HG03175 (cell line): ENCODE measurements at regions not wholly inside any gene's neighbourhood (a gene's known extent, or its start where the extent isn't known, plus 50 kb on each side); places are given as distances from the start of the nearest gene placed in this dataset.

Experiments
- ATAC-seq: cut with Tn5 transposase; IDR thresholded peaks from one replicate; pipeline ENCODE4 v1.9.1; 2021; ENCODE audit warnings: mild to moderate bottlenecking, moderate library complexity; ENCODE audit not compliant: unreplicated experiment

DNA sequence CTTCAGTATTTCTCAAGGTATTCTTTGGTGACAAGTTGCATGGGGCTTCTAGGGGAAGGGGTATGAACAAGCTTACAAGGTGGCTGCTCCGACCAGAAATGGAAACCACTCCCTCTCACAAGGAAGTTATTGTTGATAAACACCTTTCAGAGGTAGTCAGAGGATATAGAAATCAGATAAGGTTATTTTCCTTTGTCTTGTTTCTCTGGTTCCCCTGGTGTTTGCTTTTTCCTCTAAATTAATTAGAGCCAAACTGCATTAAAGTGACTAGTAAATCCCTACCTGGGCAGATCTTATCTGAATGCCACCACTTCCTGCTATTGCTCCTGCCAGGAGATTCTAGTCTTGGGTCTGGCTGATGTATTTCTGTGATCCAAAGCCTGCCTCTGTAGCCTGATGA is 725.4 kb downstream of the INHBA start:
- no peak for ATAC-seq

DNA sequence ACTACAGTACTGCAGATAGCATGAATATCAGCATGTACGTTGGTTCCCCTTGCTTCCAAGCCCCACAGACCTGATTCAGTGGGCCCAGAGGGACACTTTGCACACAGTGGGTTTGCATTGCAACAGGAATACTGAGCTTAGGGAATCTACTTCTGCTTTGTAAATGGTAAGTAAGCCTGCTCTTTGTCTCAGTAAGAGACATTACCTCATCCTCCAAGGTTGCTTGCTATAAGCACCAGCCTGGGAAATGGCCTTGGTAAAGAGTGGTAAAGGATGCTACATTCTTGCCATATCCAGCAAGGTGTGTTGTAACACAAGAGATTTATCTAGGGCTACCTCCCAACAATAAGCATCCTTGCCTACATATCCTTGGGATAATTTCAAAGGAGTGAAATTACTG is 730.5 kb downstream of the INHBA start:
- ATAC-seq: no peak

DNA sequence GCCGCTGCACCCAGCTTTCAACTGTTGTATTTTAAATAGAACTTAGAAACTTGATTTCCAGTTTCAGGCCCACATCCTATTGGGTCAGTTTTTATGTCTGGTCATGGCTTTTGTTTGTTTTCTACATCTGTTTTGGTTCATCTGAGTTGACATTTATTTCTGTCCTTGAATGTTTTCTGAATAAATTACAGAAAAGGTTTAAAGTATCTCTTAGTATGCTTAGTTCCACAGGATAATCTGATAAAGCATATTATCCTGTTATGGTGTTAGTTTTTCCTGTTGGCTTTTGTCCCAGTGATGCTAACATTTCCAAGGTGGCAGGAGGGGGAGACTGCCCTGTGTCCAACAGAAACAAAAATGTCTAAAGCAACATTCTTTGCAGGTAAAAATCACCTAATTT is 733.2 kb downstream of the INHBA start:
- no peak for ATAC-seq

DNA sequence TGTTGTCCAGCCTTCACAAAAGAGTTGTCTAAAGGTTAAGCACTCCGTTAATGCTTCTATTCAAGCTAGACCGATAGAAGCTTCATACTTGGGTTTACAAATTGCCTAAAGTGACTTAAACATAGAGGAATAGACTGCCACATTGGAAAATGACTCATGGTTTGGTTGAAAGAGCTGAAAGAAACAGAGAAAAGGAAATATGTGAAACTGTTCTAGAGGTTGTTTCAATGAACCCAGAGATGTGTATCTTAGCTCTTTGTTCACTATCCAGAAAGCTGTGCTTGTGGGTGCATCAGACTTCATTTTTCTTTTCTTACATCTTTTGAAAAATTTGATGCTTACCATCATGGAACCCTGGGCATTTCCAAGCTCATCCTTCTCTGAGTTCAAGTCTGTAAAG is 736.2 kb downstream of the INHBA start:
- ATAC-seq: no peak

GRCh38 chr7:40965774-40966173 is 737.1 kb downstream of the INHBA start:
- ATAC-seq: peak; percentile 49

DNA sequence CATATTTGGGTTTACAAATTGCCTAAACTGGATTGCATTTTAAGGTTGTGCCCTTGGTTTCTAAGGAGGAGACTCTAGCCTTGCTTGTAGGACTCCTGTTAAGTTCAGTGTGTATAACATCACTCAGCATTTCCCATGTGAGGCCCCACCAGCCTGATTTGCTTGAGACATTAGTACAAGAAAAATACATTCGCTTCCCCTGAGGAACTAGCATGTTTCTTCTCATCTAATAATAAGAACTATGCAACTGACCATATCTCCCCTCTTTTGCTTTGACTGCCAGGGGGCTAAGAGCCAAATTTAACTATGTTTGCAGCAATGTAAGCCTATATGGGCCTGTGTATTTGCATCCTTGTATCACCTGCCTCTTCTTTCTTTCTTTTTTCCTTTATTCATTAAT is 737.9 kb downstream of the INHBA start:
- ATAC-seq: no peak

- ATAC-seq: no peak
These were observed 738.3 kb downstream of the INHBA start for GRCh38 chr7:40964610-40965009.

DNA sequence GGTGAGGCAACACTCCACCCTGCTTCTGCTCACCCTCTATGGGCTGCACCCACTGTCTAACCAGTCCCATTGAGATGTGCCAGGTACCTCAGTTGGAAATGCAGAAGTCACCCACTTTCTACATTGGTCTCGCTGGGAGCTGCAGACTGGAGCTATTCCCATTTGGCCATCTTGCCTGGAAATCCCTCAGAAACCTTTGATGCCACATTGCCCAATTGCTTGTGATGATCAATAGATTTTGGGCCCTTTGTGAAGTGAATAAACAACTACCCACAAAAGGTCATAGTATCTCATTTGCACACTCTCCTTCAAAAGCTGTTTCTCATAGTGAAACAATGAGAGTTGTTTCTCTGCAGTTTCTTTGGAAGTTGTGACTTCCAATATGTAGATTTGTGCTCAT is 742.9 kb downstream of the INHBA start:
- no peak for ATAC-seq

DNA sequence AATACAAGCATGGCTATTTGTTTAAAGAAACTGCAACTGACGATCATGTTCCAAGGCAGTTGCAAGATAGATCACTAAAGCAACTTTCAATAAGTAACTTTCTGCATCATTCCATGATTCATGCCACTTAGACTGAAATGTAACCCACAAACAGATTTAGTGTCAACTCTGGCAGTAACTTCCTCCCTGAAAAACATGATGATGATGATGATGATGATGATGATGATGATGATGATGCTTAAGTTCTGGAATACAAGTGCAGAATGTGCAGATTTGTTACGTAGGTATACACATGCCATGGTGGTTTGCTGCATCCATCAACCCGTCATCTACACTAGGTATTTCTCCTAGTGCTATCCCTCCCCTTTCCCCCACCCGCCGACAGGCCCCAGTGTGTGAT is 754.7 kb downstream of the INHBA start:
- ATAC-seq: no peak

- no peak for ATAC-seq
These were observed 755.3 kb downstream of the INHBA start for GRCh38 chr7:40947566-40947965.

DNA sequence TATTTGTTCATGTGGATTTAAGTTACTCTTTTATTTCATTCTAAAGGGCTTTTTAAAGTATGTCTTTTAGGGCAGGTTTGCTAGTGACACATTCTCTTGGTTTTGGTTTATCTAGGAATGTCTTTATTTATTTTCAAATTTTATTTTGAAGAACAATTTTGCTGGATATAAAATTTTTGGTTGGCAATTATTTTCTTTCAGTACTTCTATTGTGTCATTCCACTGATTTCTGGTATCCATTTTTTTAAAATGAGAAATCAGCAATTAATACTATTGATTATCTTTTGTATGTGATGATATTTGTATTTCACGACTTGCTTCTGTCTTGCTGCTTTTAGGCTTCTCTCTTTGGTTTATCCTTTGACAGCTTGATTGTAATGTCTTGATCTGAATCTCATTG is 756.3 kb downstream of the INHBA start:
- ATAC-seq: no peak

DNA sequence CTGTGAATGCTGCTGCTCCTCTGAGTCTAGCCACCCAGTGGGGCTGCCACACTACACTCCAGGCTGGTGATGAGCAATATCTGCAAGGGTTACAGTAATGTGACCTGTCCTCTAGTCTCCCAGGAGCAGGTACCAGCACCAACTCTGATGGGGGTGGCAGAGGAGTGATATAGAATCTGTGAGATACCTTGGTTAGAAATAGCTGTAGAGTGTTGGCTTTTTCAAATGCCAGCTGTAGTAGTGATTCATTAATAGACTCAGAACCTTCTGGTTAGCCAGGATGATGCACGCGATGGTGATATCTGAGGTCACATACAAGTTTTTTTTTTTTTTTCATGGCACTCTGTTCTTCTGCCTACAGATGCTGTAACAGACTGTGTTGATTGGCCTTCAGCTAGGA is 757.1 kb downstream of the INHBA start:
- no peak for ATAC-seq

DNA sequence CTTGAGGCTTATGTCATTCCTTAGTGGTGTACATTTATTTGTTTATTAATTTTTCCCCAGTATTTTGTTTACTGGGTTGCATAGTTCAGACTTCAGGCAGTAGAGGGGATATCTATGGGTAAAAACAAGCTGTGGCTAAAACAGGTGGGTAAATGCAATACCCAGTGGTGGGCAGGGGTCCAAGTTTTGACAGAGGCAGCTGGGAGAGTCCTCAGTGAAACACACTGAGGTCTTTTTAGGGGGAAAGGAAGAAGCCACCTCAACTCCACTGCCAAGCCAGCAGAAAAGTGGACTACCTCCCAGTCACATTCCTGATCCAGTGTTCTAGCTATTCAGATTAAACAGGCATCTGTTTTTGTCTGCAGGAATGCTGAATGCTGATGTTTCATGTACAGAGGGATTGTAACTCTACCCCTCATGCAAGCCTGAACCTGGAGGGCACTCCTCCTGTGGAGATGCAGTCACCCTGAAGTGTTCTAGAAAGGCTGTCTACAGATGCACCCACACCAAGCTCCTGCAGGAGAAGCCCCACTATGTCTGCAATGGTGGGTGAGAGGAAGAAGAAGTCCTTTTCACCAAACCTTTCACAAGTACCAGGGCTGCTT is 757.8 kb downstream of the INHBA start:
- ATAC-seq: no peak

GRCh38 chr7:40937879-40938278 is 765.0 kb downstream of the INHBA start:
- ATAC-seq: no peak

DNA sequence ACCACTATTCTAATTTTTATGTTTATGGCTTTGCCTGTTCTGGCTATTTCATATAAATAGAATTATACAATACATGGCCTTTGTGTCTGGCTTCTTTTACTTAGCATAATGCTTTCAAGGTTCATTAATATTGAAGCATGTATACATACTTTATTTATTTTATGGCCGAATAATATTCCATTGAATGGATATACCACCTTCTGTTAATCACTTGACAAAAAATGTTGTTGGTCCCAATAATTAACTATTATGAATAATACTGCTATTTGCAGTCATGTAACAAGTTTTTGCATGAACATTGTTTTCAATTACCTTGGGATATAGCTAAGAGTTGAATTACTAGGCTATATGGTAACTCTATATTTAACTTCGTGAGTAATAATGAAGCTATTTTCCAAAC is 767.5 kb downstream of the INHBA start:
- no peak for ATAC-seq

DNA sequence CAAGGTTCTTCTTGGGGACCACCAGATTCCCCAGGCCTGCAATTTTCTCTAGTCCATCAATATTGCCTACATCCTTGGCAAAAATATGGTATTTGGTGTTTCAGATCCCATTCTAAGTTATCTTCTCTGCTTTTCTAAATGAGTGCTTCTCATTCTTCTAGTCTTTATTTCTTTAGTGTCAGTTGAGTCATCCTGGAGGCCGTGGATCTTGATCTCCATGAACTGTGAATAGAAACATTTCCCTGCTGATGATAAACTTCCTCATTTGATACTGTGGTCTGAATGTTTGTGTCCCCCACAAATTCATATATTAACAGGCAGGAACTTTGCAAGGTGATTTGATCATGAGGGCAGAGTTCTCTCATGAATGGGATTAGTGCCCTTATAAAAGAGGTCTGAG is 779.3 kb downstream of the INHBA start:
- ATAC-seq: no peak

DNA sequence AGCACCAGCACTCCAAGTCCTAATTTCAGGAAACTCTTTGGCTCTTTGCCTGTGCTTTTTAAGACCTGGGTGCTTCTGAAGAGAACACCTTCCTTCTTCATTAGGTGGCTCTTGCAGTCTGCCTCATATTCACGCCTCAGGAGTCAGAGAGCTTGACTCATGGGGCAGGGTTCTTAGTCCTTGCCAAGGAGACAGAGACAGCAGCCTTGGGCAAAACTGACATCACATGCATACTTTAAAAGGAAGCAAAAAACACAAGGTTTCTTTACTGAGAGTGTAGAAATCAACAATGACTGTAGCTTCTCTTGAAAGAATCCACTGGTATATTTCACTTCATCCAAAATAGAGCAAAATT is 780.6 kb downstream of the INHBA start:
- ATAC-seq: no peak

GRCh38 chr7:40921589-40922315 is 781.1 kb downstream of the INHBA start:
- no peak for ATAC-seq

DNA sequence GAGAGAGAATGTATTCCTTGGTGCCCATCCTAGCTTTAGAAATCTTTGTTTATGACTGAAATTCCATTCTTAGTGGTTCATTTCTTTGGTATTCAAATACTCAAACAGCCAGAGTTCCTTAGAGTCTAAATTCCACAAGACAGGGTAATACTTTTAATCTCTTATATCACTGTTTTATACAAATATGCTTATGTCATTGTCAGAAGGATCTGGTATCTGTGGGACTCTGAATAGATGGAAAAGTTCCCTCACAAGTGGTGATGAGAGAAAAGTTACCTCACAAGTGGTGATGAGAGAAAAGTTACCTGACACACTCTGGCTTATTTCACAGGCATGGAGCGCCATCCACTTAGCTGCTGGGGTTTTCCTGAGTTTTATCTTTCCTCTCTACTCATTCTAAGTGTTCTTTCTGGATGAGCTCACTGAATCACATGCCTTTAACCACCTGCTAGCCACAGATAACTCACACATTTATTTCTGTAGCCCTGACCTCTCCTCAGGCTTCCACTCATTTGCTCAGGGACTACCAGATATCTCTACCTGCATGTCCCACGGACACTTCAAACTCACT is 784.0 kb downstream of the SUGCT start:
- no peak for ATAC-seq

DNA sequence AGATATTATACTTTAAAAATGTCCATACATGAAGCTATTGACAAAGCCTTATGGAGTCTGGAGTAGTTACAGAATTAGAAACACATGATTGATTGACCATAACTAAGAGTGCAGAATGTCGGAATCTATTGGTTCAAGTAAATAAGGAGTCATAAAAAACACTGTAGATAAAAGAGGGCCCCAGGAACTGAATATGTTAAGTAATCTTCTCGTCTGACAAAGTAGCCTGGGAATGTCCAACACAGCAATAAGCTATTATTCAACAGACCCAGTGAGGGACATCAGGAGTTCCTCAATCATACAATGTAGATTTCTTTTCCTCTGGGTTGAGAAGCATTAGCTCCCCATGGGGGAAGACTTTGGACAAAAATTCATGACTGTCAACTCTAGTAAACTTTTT is 782.0 kb downstream of the SUGCT start:
- ATAC-seq: no peak

GRCh38 chr7:40915071-40915470 is 780.3 kb downstream of the SUGCT start:
- no peak for ATAC-seq
